ENCODE measurements at regions not wholly inside any gene's neighbourhood (a gene's known extent, or its start where the extent isn't known, plus 50 kb on each side); places are given as distances from the start of the nearest gene placed in this dataset.

GRCh38 chr7:91798425-91798824 lies 82.1 kb downstream of the MTERF1 start:
- no peak for TF ChIP-seq CTCF (IDR thresholded peaks at IDR 0.05; ENCODE audit: poor library complexity, severe bottlenecking)
- TF ChIP-seq EZH2 (IDR thresholded peaks at IDR 0.05; ENCODE audit: borderline replicate concordance, insufficient read depth, low read length, poor library complexity, severe bottlenecking): no peak
- no peak for TF ChIP-seq REST (IDR thresholded peaks at IDR 0.05; ENCODE audit: borderline replicate concordance)

Measured in neural cell (in vitro differentiated cells).